ENCODE measurements at regions not wholly inside any gene's neighbourhood (a gene's known extent, or its start where the extent isn't known, plus 50 kb on each side); places are given as distances from the start of the nearest gene placed in this dataset.
"Not testable (repeated sequence)": the region's sequence is repeated elsewhere in the genome, so short reads cannot be mapped to it uniquely, and the experiment has no call there.

GRCh38 chr6:160804639-160805038, 102.6 kb downstream of the PLG start:
- no peak for DNase-seq (ENCODE audit: low spot score)
- no peak for TF ChIP-seq CTCF (conservative IDR thresholded peaks at IDR 0.05; ENCODE audit: low read depth)
- POLR2A ChIA-PET (ENCODE audit: low non-redundant PET) = no interaction called here
- CTCF ChIA-PET = no interaction called here
- H3K27ac ChIP-seq = no peak overlapping the region

GRCh38 chr6:160808263-160808662, 106.2 kb downstream of the PLG start:
- ChIA-PET CTCF (no interaction called here), POLR2A (ENCODE audit: low non-redundant PET) (no interaction called here)
- H3K27ac ChIP-seq = no peak overlapping the region
- TF ChIP-seq CTCF (conservative IDR thresholded peaks at IDR 0.05; ENCODE audit: low read depth) = no peak
- DNase-seq (ENCODE audit: low spot score) = no peak

GRCh38 chr6:160810238-160810637, 108.2 kb downstream of the PLG start:
- no peak for TF ChIP-seq CTCF (conservative IDR thresholded peaks at IDR 0.05; ENCODE audit: low read depth)
- ChIA-PET POLR2A (ENCODE audit: low non-redundant PET) (no interaction called here), CTCF (interaction anchor here (0.7 kb wide), 2 partner anchors 511 to 1212 kb away, joined by 3 read pairs; no protein-coding TSS in a partner anchor)
- H3K27ac ChIP-seq = no peak overlapping the region
- peak; percentile 36 for DNase-seq (ENCODE audit: low spot score)

GRCh38 chr6:160812097-160812496, 110.1 kb downstream of the PLG start:
- no peak for DNase-seq (ENCODE audit: low spot score)
- H3K27ac ChIP-seq = no peak overlapping the region
- ChIA-PET CTCF (no interaction called here), POLR2A (ENCODE audit: low non-redundant PET) (no interaction called here)
- TF ChIP-seq CTCF (conservative IDR thresholded peaks at IDR 0.05; ENCODE audit: low read depth) = no peak

- ChIA-PET CTCF (no interaction called here), POLR2A (ENCODE audit: low non-redundant PET) (no interaction called here)
- DNase-seq (ENCODE audit: low spot score) = no peak
- TF ChIP-seq CTCF (conservative IDR thresholded peaks at IDR 0.05; ENCODE audit: low read depth) = no peak
- no peak overlapping the region for H3K27ac ChIP-seq
Measured at GRCh38 chr6:160818934-160819333, 116.9 kb downstream of the PLG start.

- CTCF ChIA-PET; DNase-seq (ENCODE audit: low spot score); H3K27ac ChIP-seq; POLR2A ChIA-PET (ENCODE audit: low non-redundant PET): not testable (repeated sequence)
Measured at GRCh38 chr6:160820661-160821060, 118.6 kb downstream of the PLG start.

- H3K27ac ChIP-seq = no peak overlapping the region
- no peak for TF ChIP-seq CTCF (conservative IDR thresholded peaks at IDR 0.05; ENCODE audit: low read depth)
- POLR2A ChIA-PET (ENCODE audit: low non-redundant PET) = no interaction called here
- no peak for DNase-seq (ENCODE audit: low spot score)
- CTCF ChIA-PET = interaction anchor here (0.6 kb wide), 1 partner anchor 15 kb away, joined by 3 read pairs; no protein-coding TSS in a partner anchor
Measured at GRCh38 chr6:160831739-160832138, 129.7 kb downstream of the PLG start.
